GM23248 (cell line): ENCODE measurements at regions not wholly inside any gene's neighbourhood (a gene's known extent, or its start where the extent isn't known, plus 50 kb on each side); places are given as distances from the start of the nearest gene placed in this dataset.

ENCODE experiments used
- DNase-seq: peaks from one replicate; pipeline ENCODE4 v3.0.0-alpha.2; 2015
- H2AFZ ChIP-seq: fragments of 200-600 bp; sonication (generic); 2 replicates; pipeline ENCODE4 v1.6.1; 2016; ENCODE audit warnings: antibody characterized with exemption
- H3F3A ChIP-seq: fragments of 200-600 bp; sonication (generic); 2 replicates; pipeline ENCODE4 v1.6.1; 2016; ENCODE audit warnings: mild to moderate bottlenecking, antibody characterized with exemption, mixed run types; ENCODE audit not compliant: insufficient read depth
- H3K27ac ChIP-seq: fragments of 200-600 bp; sonication (generic); 2 replicates; pipeline ENCODE4 v1.5.1; 2016; ENCODE audit warnings: mild to moderate bottlenecking
- H3K27me3 ChIP-seq: fragments of 200-600 bp; sonication (generic); replicated peaks from 2 replicates; pipeline ENCODE4 v1.6.1; 2016; ENCODE audit warnings: mild to moderate bottlenecking; ENCODE audit not compliant: insufficient read depth
- H3K36me3 ChIP-seq: fragments of 200-600 bp; sonication (generic); 2 replicates; pipeline ENCODE4 v1.6.1; 2016; ENCODE audit warnings: low read depth, mild to moderate bottlenecking
- H3K4me1 ChIP-seq: fragments of 200-600 bp; sonication (generic); 2 replicates; pipeline ENCODE4 v1.6.1; 2016; ENCODE audit warnings: mild to moderate bottlenecking; ENCODE audit not compliant: insufficient read depth
- H3K4me2 ChIP-seq: fragments of 200-600 bp; sonication (generic); one replicate; pipeline ENCODE4 v1.6.1; 2016; ENCODE audit warnings: mild to moderate bottlenecking; ENCODE audit not compliant: unreplicated experiment
- H3K4me3 ChIP-seq: fragments of 200-600 bp; sonication (generic); 2 replicates; pipeline ENCODE4 v1.5.1; 2016; ENCODE audit warnings: mild to moderate bottlenecking
- H3K79me2 ChIP-seq: fragments of 200-600 bp; sonication (generic); 2 replicates; pipeline ENCODE4 v1.6.1; 2016; ENCODE audit warnings: mild to moderate bottlenecking; ENCODE audit not compliant: insufficient read depth
- H3K9ac ChIP-seq: fragments of 200-600 bp; sonication (generic); 2 replicates; pipeline ENCODE4 v1.6.1; 2016; ENCODE audit warnings: mild to moderate bottlenecking
- H3K9me2 ChIP-seq: fragments of 200-600 bp; sonication (generic); 2 replicates; pipeline ENCODE4 v1.6.1; 2016; ENCODE audit warnings: mixed run types, mild to moderate bottlenecking, moderate library complexity; ENCODE audit not compliant: insufficient read depth
- H3K9me3 ChIP-seq: fragments of 200-600 bp; sonication (generic); one replicate; pipeline ENCODE4 v1.6.1; 2017; ENCODE audit warnings: low read depth
- H4K20me1 ChIP-seq: fragments of 200-600 bp; sonication (generic); 2 replicates; pipeline ENCODE4 v1.6.0; 2016; ENCODE audit not compliant: insufficient read depth
- EZH2 ChIP-seq: fragments of 200-600 bp; sonication (generic); IDR thresholded peaks from 2 replicates; pipeline ENCODE4 v1.6.1; 2018; ENCODE audit warnings: antibody characterized with exemption, mild to moderate bottlenecking; ENCODE audit not compliant: insufficient read depth, poor library complexity, severe bottlenecking
- EZH2phosphoT487 ChIP-seq: fragments of 200-600 bp; sonication (generic); IDR thresholded peaks from 2 replicates; pipeline ENCODE4 v1.6.1; 2018; ENCODE audit warnings: antibody characterized with exemption, moderate library complexity, mild to moderate bottlenecking, low read depth; ENCODE audit not compliant: insufficient read depth
- WGBS, 2 experiments: methylation state at CpG; one replicate each; pipeline ENCODE4 v1.1.6; 2015 to 2017; ENCODE audit warnings: low lambda C conversion rate in 2 of 2, low coverage in 1 of 2; ENCODE audit errors: missing lambda C conversion rate in 2 of 2; 5-methylcytosine and 5-hydroxymethylcytosine counted together
- in situ Hi-C: fragments of 300-500 bp; cut with MboI; formaldehyde crosslinking; loops from 2 replicates; pipeline ENCODE4 v1.15.0; 2020

GRCh38 chr3:105255350-105255749 is 111.4 kb upstream of the ALCAM start:
- no peak for DNase-seq
- Histone ChIP-seq H3K4me1 (no peaks in the 10 kb centered on the region), H3K4me2 (no peak overlapping the region), H3K9me2 (no peaks in the 10 kb centered on the region), H3K9ac (no peak overlapping the region), H3K79me2 (no peaks in the 10 kb centered on the region), H3F3A (no peaks in the 10 kb centered on the region), H3K27me3 (no peaks in the 10 kb centered on the region), H3K9me3 (no peaks in the 10 kb centered on the region), H2AFZ (no peak overlapping the region), H3K27ac (no peak overlapping the region), H3K4me3 (no peak overlapping the region), H3K36me3 (no peaks in the 10 kb centered on the region), H4K20me1 (no peaks in the 10 kb centered on the region)
- TF ChIP-seq EZH2 (no peak), EZH2phosphoT487 (no peak)
- in situ Hi-C loops = no loop called here
- WGBS, 2 experiments = 35 to 44% methylated on average over 2 of the region's 2 CpGs

GRCh38 chr3:105259496-105259895 is 107.2 kb upstream of the ALCAM start:
- H3F3A ChIP-seq = no peaks in the 10 kb centered on the region
- H3K79me2 ChIP-seq = no peaks in the 10 kb centered on the region
- H3K4me1 ChIP-seq = no peaks in the 10 kb centered on the region
- no peaks in the 10 kb centered on the region for H3K9me2 ChIP-seq
- no peaks in the 10 kb centered on the region for H3K27me3 ChIP-seq
- H3K4me3 ChIP-seq = no peak overlapping the region
- H2AFZ ChIP-seq = no peak overlapping the region
- WGBS, 2 experiments = 39 to 42% methylated on average over 2 of the region's 2 CpGs
- H4K20me1 ChIP-seq = no peaks in the 10 kb centered on the region
- H3K27ac ChIP-seq = no peak overlapping the region
- DNase-seq = no peak
- H3K9ac ChIP-seq = no peak overlapping the region
- H3K4me2 ChIP-seq = no peak overlapping the region
- no peak for TF ChIP-seq EZH2phosphoT487
- no peak for TF ChIP-seq EZH2
- H3K36me3 ChIP-seq = no peaks in the 10 kb centered on the region
- no peaks in the 10 kb centered on the region for H3K9me3 ChIP-seq
- in situ Hi-C loops = no loop called here

GRCh38 chr3:105260385-105260784 is 106.3 kb upstream of the ALCAM start:
- Histone ChIP-seq H3K27me3 (no peaks in the 10 kb centered on the region), H4K20me1 (no peaks in the 10 kb centered on the region), H3K79me2 (no peaks in the 10 kb centered on the region), H3K9me3 (no peaks in the 10 kb centered on the region), H3K36me3 (no peaks in the 10 kb centered on the region), H3K4me2 (no peak overlapping the region), H3K4me1 (no peaks in the 10 kb centered on the region), H3K27ac (no peak overlapping the region), H3K4me3 (no peak overlapping the region), H3K9ac (no peak overlapping the region), H3K9me2 (no peaks in the 10 kb centered on the region), H3F3A (no peaks in the 10 kb centered on the region), H2AFZ (no peak overlapping the region)
- TF ChIP-seq EZH2phosphoT487 (no peak), EZH2 (no peak)
- 52 to 54% methylated on average over 4 of the region's 4 CpGs for WGBS, 2 experiments
- DNase-seq = peak; percentile 20
- in situ Hi-C loops = no loop called here

- no peaks in the 10 kb centered on the region for H4K20me1 ChIP-seq
- in situ Hi-C loops = no loop called here
- H3K9ac ChIP-seq = no peak overlapping the region
- TF ChIP-seq EZH2 (no peak), EZH2phosphoT487 (no peak)
- H2AFZ ChIP-seq = peak overlapping the region; percentile 35
- no peaks in the 10 kb centered on the region for H3K27me3 ChIP-seq
- no peaks in the 10 kb centered on the region for H3K9me2 ChIP-seq
- 0 out of 2 replicates have a peak overlapping the region, but pooled peaks have one; percentile 1 for H3K4me3 ChIP-seq
- no peaks in the 10 kb centered on the region for H3K36me3 ChIP-seq
- no peaks in the 10 kb centered on the region for H3K9me3 ChIP-seq
- H3K27ac ChIP-seq = peak overlapping the region; percentile 49
- peaks cover 17% of the 10 kb centered on the region for H3F3A ChIP-seq
- DNase-seq = no peak
- H3K4me1 ChIP-seq = peaks cover 16% of the 10 kb centered on the region
- H3K79me2 ChIP-seq = no peaks in the 10 kb centered on the region
- H3K4me2 ChIP-seq = peak overlapping the region; percentile 18
These were observed 92.2 kb upstream of the ALCAM start for GRCh38 chr3:105274536-105274935.

DNA sequence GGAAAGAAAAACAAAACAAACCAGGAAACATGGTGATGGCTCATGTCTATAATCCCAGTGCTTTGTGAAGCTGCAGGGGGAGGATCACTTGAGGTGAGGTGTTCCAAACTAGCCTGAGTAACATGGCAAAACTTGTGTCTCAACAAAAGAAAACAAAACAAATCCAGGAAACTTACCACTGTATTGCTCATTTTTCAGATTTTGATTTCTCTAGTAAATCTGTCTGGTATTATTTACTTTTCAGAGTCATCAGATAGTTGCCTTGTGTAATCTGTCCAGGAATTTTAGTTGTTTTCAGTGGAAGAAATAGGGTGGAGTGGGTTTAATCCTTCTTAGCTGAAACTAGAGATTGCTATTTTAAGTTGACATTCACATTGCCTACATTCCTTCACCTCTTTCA is 91.8 kb upstream of the ALCAM start:
- H3K9ac ChIP-seq = no peak overlapping the region
- DNase-seq = peak; percentile 70
- H3F3A ChIP-seq = peaks cover 17% of the 10 kb centered on the region
- in situ Hi-C loops = no loop called here
- H2AFZ ChIP-seq = peak overlapping the region; percentile 35
- H3K36me3 ChIP-seq = no peaks in the 10 kb centered on the region
- H3K4me2 ChIP-seq = peak overlapping the region; percentile 18
- H3K79me2 ChIP-seq = no peaks in the 10 kb centered on the region
- no peaks in the 10 kb centered on the region for H3K9me2 ChIP-seq
- 0 out of 2 replicates have a peak overlapping the region, but pooled peaks have one; percentile 1 for H3K4me3 ChIP-seq
- TF ChIP-seq EZH2phosphoT487 = no peak
- TF ChIP-seq EZH2 = no peak
- peak overlapping the region; percentile 49 for H3K27ac ChIP-seq
- H3K9me3 ChIP-seq = no peaks in the 10 kb centered on the region
- no peaks in the 10 kb centered on the region for H4K20me1 ChIP-seq
- H3K4me1 ChIP-seq = peaks cover 16% of the 10 kb centered on the region
- H3K27me3 ChIP-seq = no peaks in the 10 kb centered on the region
